ENCODE measurements at regions not wholly inside any gene's neighbourhood (a gene's known extent, or its start where the extent isn't known, plus 50 kb on each side); places are given as distances from the start of the nearest gene placed in this dataset.

DNA sequence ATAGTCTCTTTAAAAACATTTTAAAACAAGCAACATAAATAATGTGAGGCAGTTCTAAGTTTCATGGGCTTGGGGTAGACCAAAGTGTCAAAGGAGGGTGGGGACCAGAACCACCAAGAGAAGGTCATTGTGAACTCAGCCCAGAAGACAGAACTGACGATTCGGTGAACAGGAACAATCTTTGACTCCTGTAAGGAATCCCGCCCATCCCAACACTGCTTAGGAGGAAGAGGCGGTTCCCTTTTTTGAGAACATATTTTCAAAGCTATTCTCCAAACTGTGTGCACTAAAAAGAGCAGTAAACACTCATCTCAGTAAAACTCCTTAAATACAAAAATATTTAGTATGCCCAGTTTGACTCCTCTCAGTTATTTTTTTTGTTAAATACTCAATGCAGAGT, 176.5 kb upstream of the TLE4 start:
- peaks cover under 1% of the 10 kb centered on the region for H3K9me3 ChIP-seq (ENCODE audit: control insufficient read depth, low read length)
- no peak for DNase-seq
- intact Hi-C loops (cut with DNase I) = no loop called here
- H3K27ac ChIP-seq (ENCODE audit: low read depth in 1 of 2, low read length in 2 of 2) = no peak overlapping the region
- no peaks in the 10 kb centered on the region for H3K36me3 ChIP-seq (ENCODE audit: control insufficient read depth in 1 of 2, insufficient read depth in 2 of 2, low read length in 1 of 2)
- H3K4me3 ChIP-seq (ENCODE audit: low read length in 2 of 2) = no peak overlapping the region
- WGBS, 2 donors = 64 to 67% methylated on average over 4 of the region's 4 CpGs
- ATAC-seq (ENCODE audit: low FRiP score) = no peak
- no peaks in the 10 kb centered on the region for H3K27me3 ChIP-seq (ENCODE audit: control insufficient read depth in 1 of 2, insufficient read depth in 2 of 2, low read length in 1 of 2)
- no peaks in the 10 kb centered on the region for H3K4me1 ChIP-seq (ENCODE audit: control insufficient read depth in 1 of 2, insufficient read depth in 2 of 2, low read length in 2 of 2)

DNA sequence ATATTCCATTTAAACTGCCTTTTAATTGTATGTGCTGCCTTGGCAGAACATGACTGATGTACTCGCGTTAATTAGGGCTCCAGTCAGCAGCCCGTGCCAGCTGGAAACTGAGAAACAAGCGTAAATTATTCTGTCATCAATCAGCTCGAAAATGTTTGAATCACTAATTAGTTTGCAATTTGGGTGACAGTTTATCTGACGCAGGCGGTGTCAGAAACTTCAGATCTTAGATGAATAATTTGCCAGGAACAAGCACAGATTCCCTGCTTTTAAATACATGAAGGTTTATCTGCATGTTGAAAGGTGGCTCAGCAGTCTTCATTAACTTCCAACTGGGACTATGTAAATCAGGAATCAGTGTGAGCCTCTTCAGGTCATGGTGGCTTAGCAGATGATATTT, 176.0 kb upstream of the TLE4 start:
- intact Hi-C loops (cut with DNase I) = no loop called here
- WGBS, 2 donors = 23 to 27% methylated on average over 7 of the region's 7 CpGs
- no peak overlapping the region for H3K27ac ChIP-seq (ENCODE audit: low read depth in 1 of 2, low read length in 2 of 2)
- no peaks in the 10 kb centered on the region for H3K4me1 ChIP-seq (ENCODE audit: control insufficient read depth in 1 of 2, insufficient read depth in 2 of 2, low read length in 2 of 2)
- no peaks in the 10 kb centered on the region for H3K27me3 ChIP-seq (ENCODE audit: control insufficient read depth in 1 of 2, insufficient read depth in 2 of 2, low read length in 1 of 2)
- no peaks in the 10 kb centered on the region for H3K36me3 ChIP-seq (ENCODE audit: control insufficient read depth in 1 of 2, insufficient read depth in 2 of 2, low read length in 1 of 2)
- H3K9me3 ChIP-seq (ENCODE audit: control insufficient read depth, low read length) = no peaks in the 10 kb centered on the region
- no peak for ATAC-seq (ENCODE audit: low FRiP score)
- H3K4me3 ChIP-seq (ENCODE audit: low read length in 2 of 2) = no peak overlapping the region
- DNase-seq = no peak

DNA sequence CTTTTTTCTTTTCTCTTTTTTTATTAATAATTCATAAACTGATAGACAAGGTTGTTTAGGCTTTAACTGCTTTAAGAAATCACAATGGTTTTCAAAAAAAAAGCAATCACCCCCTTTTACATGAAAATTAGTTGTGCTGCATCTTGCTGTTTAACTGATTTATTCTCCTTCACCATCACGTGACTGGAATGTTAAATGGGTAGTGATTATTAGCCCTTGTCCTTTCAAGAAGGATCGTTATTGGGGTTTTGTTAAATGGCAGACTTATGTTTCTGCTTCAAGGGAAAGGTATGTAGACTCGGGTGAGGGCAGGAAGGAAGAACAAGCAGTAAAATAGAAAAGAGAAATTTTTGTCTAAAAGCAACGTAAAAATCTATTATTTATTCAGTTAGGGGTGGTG, 175.6 kb upstream of the TLE4 start:
- no peak for DNase-seq
- no peak for ATAC-seq (ENCODE audit: low FRiP score)
- intact Hi-C loops (cut with DNase I) = no loop called here
- Histone ChIP-seq H3K9me3 (ENCODE audit: control insufficient read depth, low read length) (no peaks in the 10 kb centered on the region), H3K4me3 (ENCODE audit: low read length in 2 of 2) (no peak overlapping the region), H3K4me1 (ENCODE audit: control insufficient read depth in 1 of 2, insufficient read depth in 2 of 2, low read length in 2 of 2) (no peaks in the 10 kb centered on the region), H3K27ac (ENCODE audit: low read depth in 1 of 2, low read length in 2 of 2) (no peak overlapping the region), H3K27me3 (ENCODE audit: control insufficient read depth in 1 of 2, insufficient read depth in 2 of 2, low read length in 1 of 2) (no peaks in the 10 kb centered on the region), H3K36me3 (ENCODE audit: control insufficient read depth in 1 of 2, insufficient read depth in 2 of 2, low read length in 1 of 2) (no peaks in the 10 kb centered on the region)
- 23 to 39% methylated on average over 4 of the region's 4 CpGs for WGBS, 2 donors

DNA sequence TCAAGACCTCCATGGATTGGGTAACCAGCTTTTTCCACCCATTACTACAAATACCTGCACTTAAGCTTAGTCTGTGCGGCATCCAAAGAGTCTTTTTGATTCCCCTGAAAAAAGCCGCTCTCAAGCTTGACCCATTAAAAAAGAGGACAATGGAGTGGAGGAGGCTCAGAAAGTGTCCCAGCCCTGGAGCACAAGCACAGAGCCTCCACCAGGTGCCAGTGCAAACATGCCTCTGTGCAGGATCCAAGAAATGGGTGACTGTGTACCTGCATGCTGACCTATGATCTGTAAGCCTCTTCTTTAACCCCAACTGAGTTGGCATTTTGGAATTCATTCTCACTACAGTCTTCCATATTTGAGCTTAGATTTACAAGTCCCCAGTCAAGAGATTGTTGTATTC, 168.3 kb upstream of the TLE4 start:
- intact Hi-C loops (cut with DNase I) = no loop called here
- no peak overlapping the region for H3K4me3 ChIP-seq (ENCODE audit: low read length in 2 of 2)
- ATAC-seq (ENCODE audit: low FRiP score) (no peak), DNase-seq (no peak)
- H3K27ac ChIP-seq (ENCODE audit: low read depth in 1 of 2, low read length in 2 of 2) = no peak overlapping the region
- WGBS, 2 donors = 93 to 96% methylated on average over 2 of the region's 2 CpGs
- no peaks in the 10 kb centered on the region for H3K36me3 ChIP-seq (ENCODE audit: control insufficient read depth in 1 of 2, insufficient read depth in 2 of 2, low read length in 1 of 2)
- no peaks in the 10 kb centered on the region for H3K27me3 ChIP-seq (ENCODE audit: control insufficient read depth in 1 of 2, insufficient read depth in 2 of 2, low read length in 1 of 2)
- no peaks in the 10 kb centered on the region for H3K9me3 ChIP-seq (ENCODE audit: control insufficient read depth, low read length)
- H3K4me1 ChIP-seq (ENCODE audit: control insufficient read depth in 1 of 2, insufficient read depth in 2 of 2, low read length in 2 of 2) = no peaks in the 10 kb centered on the region

DNA sequence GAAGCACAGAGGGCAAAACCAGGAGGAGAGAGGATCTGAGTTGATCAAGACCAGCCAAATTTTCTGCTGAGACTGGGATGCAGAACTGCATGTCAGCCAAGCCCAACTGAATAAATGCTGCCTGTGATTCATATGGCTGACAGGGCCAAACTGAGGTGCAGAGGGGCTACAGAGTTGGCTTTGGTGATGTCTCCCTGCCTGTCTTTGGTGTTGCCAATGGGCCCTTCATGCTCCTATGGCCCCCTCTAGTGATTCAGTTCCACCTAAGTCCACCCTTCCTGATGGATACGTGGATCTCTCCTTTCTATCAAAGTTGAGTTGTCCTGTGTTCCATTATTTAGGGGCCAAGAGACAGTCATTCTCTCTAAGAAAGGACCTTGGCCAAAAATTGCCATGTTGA, 163.6 kb upstream of the TLE4 start:
- no peak for ATAC-seq (ENCODE audit: low FRiP score)
- H3K27me3 ChIP-seq (ENCODE audit: control insufficient read depth in 1 of 2, insufficient read depth in 2 of 2, low read length in 1 of 2) = peaks cover 0 to 1% of the 10 kb centered on the region in 2 donors
- H3K4me1 ChIP-seq (ENCODE audit: control insufficient read depth in 1 of 2, insufficient read depth in 2 of 2, low read length in 2 of 2) = no peaks in the 10 kb centered on the region
- no peaks in the 10 kb centered on the region for H3K36me3 ChIP-seq (ENCODE audit: control insufficient read depth in 1 of 2, insufficient read depth in 2 of 2, low read length in 1 of 2)
- no peak for DNase-seq
- intact Hi-C loops (cut with DNase I) = no loop called here
- whole genome bisulfite sequencing, 2 donors = 72 to 84% methylated on average over 1 of the region's 1 CpG
- no peak overlapping the region for H3K4me3 ChIP-seq (ENCODE audit: low read length in 2 of 2)
- H3K9me3 ChIP-seq (ENCODE audit: control insufficient read depth, low read length) = no peaks in the 10 kb centered on the region
- H3K27ac ChIP-seq (ENCODE audit: low read depth in 1 of 2, low read length in 2 of 2) = no peak overlapping the region

DNA sequence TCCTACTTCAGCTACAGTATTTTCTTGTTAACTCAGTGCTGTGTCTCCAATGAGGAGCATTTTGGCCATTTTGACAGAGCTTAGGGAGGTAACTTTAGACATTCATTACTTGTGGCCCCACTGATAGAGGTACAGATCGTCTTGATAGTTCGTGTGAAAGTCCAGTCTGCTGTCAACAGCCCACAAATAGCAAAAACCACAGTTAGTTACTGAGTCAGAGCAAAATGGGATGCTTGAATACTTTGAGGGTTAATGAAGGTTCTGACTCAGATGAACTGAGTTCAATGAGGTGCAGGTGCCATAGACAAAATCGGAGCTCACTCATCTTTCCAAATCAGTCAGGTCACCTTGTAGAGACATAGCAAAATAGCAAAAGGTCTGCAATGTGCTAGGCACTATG, 163.1 kb upstream of the TLE4 start:
- Histone ChIP-seq H3K4me3 (ENCODE audit: low read length in 2 of 2) (no peak overlapping the region), H3K9me3 (ENCODE audit: control insufficient read depth, low read length) (no peaks in the 10 kb centered on the region), H3K4me1 (ENCODE audit: control insufficient read depth in 1 of 2, insufficient read depth in 2 of 2, low read length in 2 of 2) (no peaks in the 10 kb centered on the region), H3K36me3 (ENCODE audit: control insufficient read depth in 1 of 2, insufficient read depth in 2 of 2, low read length in 1 of 2) (no peaks in the 10 kb centered on the region), H3K27ac (ENCODE audit: low read depth in 1 of 2, low read length in 2 of 2) (no peak overlapping the region), H3K27me3 (ENCODE audit: control insufficient read depth in 1 of 2, insufficient read depth in 2 of 2, low read length in 1 of 2) (peaks cover 0 to 1% of the 10 kb centered on the region in 2 donors)
- DNase-seq = no peak
- intact Hi-C loops (cut with DNase I) = no loop called here
- ATAC-seq (ENCODE audit: low FRiP score) = no peak
- WGBS, 2 donors = 47 to 68% methylated on average over 3 of the region's 3 CpGs

DNA sequence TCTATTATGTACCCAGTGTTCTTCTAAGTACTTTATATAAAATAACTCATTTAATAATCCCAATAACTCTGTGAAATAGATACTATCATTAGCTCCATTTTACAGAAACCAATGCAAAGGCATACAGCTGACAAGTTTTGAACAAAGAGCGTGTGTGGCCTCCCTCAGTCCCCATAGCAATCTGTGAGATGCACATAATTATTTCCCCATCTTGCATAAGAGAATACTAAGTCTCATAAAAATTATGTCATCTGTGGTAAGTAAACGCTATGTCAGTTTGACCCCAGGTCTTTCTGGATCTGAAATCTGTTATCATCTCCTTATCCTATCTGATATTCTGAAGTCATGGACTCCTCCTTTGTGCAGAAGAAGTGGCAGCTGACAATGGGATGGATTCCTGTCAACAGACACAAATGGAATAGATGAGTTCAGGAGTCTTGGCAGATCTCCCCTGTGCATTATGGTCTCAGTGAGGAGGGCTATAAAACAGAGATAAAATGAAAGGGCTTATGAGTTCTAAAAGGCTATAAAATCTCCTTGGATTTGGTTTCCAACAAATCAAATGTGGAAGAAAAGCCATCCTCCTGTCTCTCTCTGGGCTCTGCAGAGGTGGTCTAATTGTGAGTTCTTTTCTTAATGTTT, 162.5 kb upstream of the TLE4 start:
- intact Hi-C loops (cut with DNase I) = no loop called here
- 80 to 84% methylated on average over 2 of the region's 2 CpGs for WGBS, 2 donors

DNA sequence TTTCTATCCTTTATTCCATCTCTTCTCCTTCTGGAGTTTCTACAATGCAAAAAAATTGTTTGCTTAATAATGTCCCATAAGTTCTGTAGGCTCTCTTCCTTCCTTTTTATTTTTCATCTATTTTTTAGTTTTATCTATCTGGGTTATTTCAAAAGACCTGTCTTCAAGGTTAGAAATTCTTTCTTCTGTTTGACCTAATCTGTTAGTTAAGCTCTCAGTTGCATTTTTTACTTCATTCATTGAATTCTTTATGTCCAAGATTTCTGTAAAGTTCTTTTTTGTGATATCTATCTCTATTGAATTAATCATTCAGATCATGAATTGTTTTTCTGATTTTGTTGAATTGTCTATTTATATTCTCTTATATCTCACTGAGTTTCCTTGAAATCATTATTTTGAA, 145.9 kb upstream of the TLE4 start:
- DNase-seq (no peak), ATAC-seq (ENCODE audit: low FRiP score) (no peak)
- Histone ChIP-seq H3K4me3 (ENCODE audit: low read length in 2 of 2) (no peak overlapping the region), H3K36me3 (ENCODE audit: control insufficient read depth in 1 of 2, insufficient read depth in 2 of 2, low read length in 1 of 2) (no peaks in the 10 kb centered on the region), H3K4me1 (ENCODE audit: control insufficient read depth in 1 of 2, insufficient read depth in 2 of 2, low read length in 2 of 2) (no peaks in the 10 kb centered on the region), H3K27me3 (ENCODE audit: control insufficient read depth in 1 of 2, insufficient read depth in 2 of 2, low read length in 1 of 2) (no peaks in the 10 kb centered on the region), H3K9me3 (ENCODE audit: control insufficient read depth, low read length) (peaks cover 3% of the 10 kb centered on the region), H3K27ac (ENCODE audit: low read depth in 1 of 2, low read length in 2 of 2) (no peak overlapping the region)
- intact Hi-C loops (cut with DNase I) = no loop called here

More for the DNA sequence above, 162.5 kb upstream of the TLE4 start:
- peaks cover 0 to 1% of the 10 kb centered on the region in 2 donors for H3K27me3 ChIP-seq (ENCODE audit: control insufficient read depth in 1 of 2, insufficient read depth in 2 of 2, low read length in 1 of 2)
- H3K4me3 ChIP-seq (ENCODE audit: low read length in 2 of 2) = no peak overlapping the region
- H3K9me3 ChIP-seq (ENCODE audit: control insufficient read depth, low read length) = no peaks in the 10 kb centered on the region
- DNase-seq = no peak
- no peak for ATAC-seq (ENCODE audit: low FRiP score)
- no peaks in the 10 kb centered on the region for H3K36me3 ChIP-seq (ENCODE audit: control insufficient read depth in 1 of 2, insufficient read depth in 2 of 2, low read length in 1 of 2)
- no peaks in the 10 kb centered on the region for H3K4me1 ChIP-seq (ENCODE audit: control insufficient read depth in 1 of 2, insufficient read depth in 2 of 2, low read length in 2 of 2)
- no peak overlapping the region for H3K27ac ChIP-seq (ENCODE audit: low read depth in 1 of 2, low read length in 2 of 2)

DNA sequence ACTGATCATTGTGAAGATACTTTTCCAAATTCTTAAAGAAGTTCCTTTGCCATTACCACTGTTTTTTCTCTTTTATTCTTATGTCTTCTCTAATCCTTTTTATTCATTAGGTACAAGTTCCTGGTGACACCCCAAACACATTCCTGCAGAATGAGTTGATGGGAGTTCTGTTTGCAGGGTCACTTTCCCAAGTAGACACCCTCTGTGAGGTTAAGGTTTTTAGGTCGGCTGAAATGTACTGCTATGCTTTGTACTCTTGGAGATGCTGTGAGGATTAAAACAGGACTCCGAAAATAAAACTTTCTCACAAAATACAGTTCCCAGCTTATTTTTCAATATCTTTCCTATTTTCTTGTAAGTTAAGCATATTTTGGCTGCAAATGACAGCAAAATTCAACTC, 143.3 kb upstream of the TLE4 start:
- intact Hi-C loops (cut with DNase I) = no loop called here
- H3K27ac ChIP-seq (ENCODE audit: low read depth in 1 of 2, low read length in 2 of 2) = no peak overlapping the region
- no peaks in the 10 kb centered on the region for H3K27me3 ChIP-seq (ENCODE audit: control insufficient read depth in 1 of 2, insufficient read depth in 2 of 2, low read length in 1 of 2)
- H3K4me1 ChIP-seq (ENCODE audit: control insufficient read depth in 1 of 2, insufficient read depth in 2 of 2, low read length in 2 of 2) = no peaks in the 10 kb centered on the region
- 84% methylated on average over 2 of the region's 2 CpGs for WGBS, 2 donors
- DNase-seq (no peak), ATAC-seq (ENCODE audit: low FRiP score) (no peak)
- no peak overlapping the region for H3K4me3 ChIP-seq (ENCODE audit: low read length in 2 of 2)
- H3K9me3 ChIP-seq (ENCODE audit: control insufficient read depth, low read length) = peaks cover 3% of the 10 kb centered on the region
- no peaks in the 10 kb centered on the region for H3K36me3 ChIP-seq (ENCODE audit: control insufficient read depth in 1 of 2, insufficient read depth in 2 of 2, low read length in 1 of 2)
